Loucy (cell line): ENCODE measurements at regions not wholly inside any gene's neighbourhood (a gene's known extent, or its start where the extent isn't known, plus 50 kb on each side); places are given as distances from the start of the nearest gene placed in this dataset.

Source experiments
- H2AFZ ChIP-seq: fragments of 200-600 bp; sonication (generic); 2 replicates; pipeline ENCODE4 v1.6.0; 2016; ENCODE audit warnings: antibody characterized with exemption, mild to moderate bottlenecking, low read length, moderate library complexity
- H3F3A ChIP-seq: fragments of 200-600 bp; 2 replicates; pipeline ENCODE4 v1.6.0; 2016; ENCODE audit warnings: antibody characterized with exemption, low read depth, mild to moderate bottlenecking
- H3K27me3 ChIP-seq: fragments of 200-600 bp; sonication (generic); 2 replicates; pipeline ENCODE4 v1.6.1; 2014; ENCODE audit warnings: low read length, mild to moderate bottlenecking; ENCODE audit not compliant: insufficient read depth, poor library complexity, severe bottlenecking
- H3K36me3 ChIP-seq: fragments of 200-600 bp; sonication (generic); 2 replicates; pipeline ENCODE4 v1.6.1; 2016; ENCODE audit warnings: low read length; ENCODE audit not compliant: insufficient read depth
- H3K4me1 ChIP-seq: fragments of 200-600 bp; sonication (generic); 2 replicates; pipeline ENCODE4 v1.5.1; 2014; ENCODE audit warnings: low read length, mild to moderate bottlenecking; ENCODE audit not compliant: insufficient read depth, poor library complexity, severe bottlenecking
- H3K4me2 ChIP-seq: fragments of 200-600 bp; sonication (generic); 2 replicates; pipeline ENCODE4 v1.6.0; 2014; ENCODE audit warnings: antibody characterized with exemption, low read length, low read depth, mild to moderate bottlenecking; ENCODE audit not compliant: poor library complexity, severe bottlenecking
- H3K4me3 ChIP-seq: fragments of 200-600 bp; sonication (generic); 2 replicates; pipeline ENCODE4 v1.5.1; 2014; ENCODE audit warnings: low read length, mild to moderate bottlenecking, mixed read lengths; ENCODE audit not compliant: poor library complexity, severe bottlenecking
- H3K79me2 ChIP-seq: fragments of 200-600 bp; sonication (generic); 2 replicates; pipeline ENCODE4 v1.6.1; 2014; ENCODE audit warnings: low read length; ENCODE audit not compliant: insufficient read depth
- H3K9ac ChIP-seq: fragments of 200-600 bp; sonication (generic); 2 replicates; pipeline ENCODE4 v1.6.0; 2014; ENCODE audit warnings: mild to moderate bottlenecking, low read depth, low read length, moderate library complexity; ENCODE audit not compliant: poor library complexity, severe bottlenecking
- H3K9me2 ChIP-seq: fragments of 200-600 bp; sonication (generic); replicated peaks from 2 replicates; pipeline ENCODE4 v1.6.1; 2016; ENCODE audit warnings: low read depth, low read length, mixed read lengths
- H3K9me3 ChIP-seq: fragments of 200-600 bp; sonication (generic); 2 replicates; pipeline ENCODE4 v1.6.1; 2014; ENCODE audit warnings: mild to moderate bottlenecking, antibody characterized with exemption, low read length, low read depth; ENCODE audit not compliant: insufficient read depth
- H4K20me1 ChIP-seq: fragments of 200-600 bp; sonication (generic); 2 replicates; pipeline ENCODE4 v1.6.0; 2014; ENCODE audit warnings: antibody characterized with exemption, low read length, mild to moderate bottlenecking; ENCODE audit not compliant: insufficient read depth, poor library complexity, severe bottlenecking
- EZH2phosphoT487 ChIP-seq: fragments of 200-600 bp; IDR thresholded peaks from 2 replicates; pipeline ENCODE4 v1.6.1; 2018; ENCODE audit warnings: antibody characterized with exemption, mild to moderate bottlenecking, moderate library complexity, borderline replicate concordance
- TF ChIP-seq, protein P1 (sequence below): fragments of 200-600 bp; sonication (generic); conservative IDR thresholded peaks from 2 replicates; pipeline ENCODE4 v1.5.1; 2014; ENCODE audit warnings: mild to moderate bottlenecking, antibody characterized with exemption, low read length

DNA sequence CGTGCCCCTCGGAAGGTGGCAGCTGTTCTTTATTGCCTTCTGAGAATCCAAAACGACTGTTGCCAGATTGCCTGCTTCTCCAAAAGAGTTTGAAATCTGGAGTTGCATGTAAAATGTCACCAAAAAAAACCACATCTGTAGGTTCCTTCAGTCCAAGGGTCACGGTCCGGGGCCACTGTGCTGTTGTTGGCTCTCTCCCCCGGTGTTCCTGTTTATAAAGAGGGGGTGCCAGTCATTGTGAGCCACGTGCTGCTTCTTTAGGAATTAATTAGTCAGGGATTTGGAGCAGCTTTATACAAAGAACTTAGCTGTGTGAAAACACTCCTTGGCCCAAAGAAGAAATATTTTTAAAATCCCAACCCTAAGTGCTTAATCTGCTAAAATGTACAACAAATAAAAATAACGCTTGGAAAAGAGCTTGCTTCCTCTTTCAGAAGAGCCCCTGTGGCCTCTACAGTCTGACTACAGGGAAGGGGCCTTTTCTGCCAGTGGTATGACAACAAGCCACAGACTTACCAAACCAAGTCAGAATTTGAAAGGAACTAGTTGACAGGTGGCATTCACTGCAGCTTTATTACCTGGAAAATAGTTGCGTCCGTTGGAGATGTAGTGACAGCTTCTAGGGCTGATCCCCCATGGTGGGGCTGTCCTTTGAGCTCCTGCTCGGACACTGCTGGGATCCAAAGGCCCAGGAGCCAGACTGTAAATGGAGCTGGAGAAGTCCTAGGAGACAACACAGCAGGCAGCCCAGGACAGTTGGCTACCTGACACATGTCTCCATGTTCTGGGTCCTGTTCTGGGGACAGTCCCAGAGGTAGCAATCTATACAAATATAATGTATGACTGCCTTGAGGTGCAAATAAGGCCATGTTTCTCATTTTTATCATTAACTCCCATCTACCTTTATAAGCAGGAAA is 84.5 kb upstream of the SLC1A4 start:
- no peaks in the 10 kb centered on the region for H3K9me3 ChIP-seq
- H3K9me2 ChIP-seq = no peaks in the 10 kb centered on the region
- H3K9ac ChIP-seq = no peak overlapping the region
- no peaks in the 10 kb centered on the region for H4K20me1 ChIP-seq
- H3K4me3 ChIP-seq = no peak overlapping the region
- H3K36me3 ChIP-seq = no peaks in the 10 kb centered on the region
- no peaks in the 10 kb centered on the region for H3K27me3 ChIP-seq
- H3K4me1 ChIP-seq = no peaks in the 10 kb centered on the region
- no peak overlapping the region for H3K4me2 ChIP-seq
- no peaks in the 10 kb centered on the region for H3K79me2 ChIP-seq
- TF ChIP-seq EZH2phosphoT487 = no peak
- H2AFZ ChIP-seq = no peak overlapping the region
- H3F3A ChIP-seq = no peaks in the 10 kb centered on the region

DNA sequence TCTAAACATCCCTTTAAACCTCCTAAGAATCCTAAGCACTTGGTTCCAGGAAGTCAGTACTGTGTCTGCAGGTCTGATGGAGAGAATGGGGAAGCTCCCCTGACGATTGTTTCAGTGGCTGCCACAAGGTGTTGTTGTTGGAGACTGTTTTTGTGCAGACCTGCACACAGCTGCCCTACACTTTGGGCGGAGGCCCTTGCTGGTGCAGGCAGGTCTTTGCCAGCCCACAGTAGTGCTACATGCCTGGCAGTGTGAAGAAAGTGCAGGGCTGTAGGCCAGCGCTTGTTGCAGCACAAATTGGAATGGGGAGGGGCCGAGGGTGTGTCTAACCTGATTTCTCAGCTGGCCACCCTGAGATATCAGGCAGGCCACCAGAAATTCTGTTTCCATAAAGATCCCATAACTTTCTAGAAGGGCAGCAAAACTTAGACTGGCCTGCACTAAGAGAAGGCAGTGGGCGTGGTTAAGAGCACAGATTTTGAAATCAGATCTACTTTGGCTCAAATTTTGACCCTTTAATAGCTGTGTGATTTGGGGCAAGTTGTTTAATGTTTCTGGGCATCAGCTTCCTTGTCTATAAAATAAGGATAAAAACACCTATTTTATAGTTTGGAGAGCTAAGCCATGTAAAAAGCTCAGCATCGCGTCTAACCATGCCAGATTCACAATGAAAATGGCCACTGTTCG is 83.7 kb upstream of the SLC1A4 start:
- H3K9me2 ChIP-seq = no peaks in the 10 kb centered on the region

DNA sequence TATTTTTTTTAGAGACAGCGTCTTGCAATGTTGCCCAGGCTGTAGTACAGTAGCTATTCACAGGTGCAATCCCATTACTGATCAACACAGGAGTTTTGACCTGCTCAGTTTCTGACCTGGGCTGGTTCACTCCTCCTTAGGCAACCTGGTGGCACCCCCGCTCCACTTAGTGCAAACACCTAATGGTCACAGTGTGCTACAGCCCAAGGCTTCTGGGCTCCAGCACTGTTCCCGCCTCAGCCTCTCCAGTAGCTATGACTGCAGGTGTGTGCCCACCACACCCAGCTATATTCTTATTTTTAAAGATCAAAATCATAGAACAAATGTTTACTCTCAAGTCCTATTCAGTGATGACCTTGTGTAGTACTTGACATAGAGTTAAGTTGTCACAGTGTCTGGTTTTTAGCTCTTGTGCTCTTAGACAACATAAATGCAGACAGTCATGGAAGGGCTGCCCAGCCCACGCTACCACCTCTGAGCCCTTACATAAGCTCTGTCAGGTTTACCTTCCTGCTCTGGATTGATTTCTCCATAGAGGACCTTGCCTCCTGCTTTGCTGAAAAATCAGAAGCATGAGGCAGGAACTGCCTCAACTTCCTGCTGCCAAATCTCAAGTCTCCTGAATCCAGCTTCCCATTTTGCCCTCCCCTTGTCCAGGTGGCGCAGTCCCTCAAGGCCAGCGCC is 82.2 kb upstream of the SLC1A4 start:
- TF ChIP-seq, protein P1, sequence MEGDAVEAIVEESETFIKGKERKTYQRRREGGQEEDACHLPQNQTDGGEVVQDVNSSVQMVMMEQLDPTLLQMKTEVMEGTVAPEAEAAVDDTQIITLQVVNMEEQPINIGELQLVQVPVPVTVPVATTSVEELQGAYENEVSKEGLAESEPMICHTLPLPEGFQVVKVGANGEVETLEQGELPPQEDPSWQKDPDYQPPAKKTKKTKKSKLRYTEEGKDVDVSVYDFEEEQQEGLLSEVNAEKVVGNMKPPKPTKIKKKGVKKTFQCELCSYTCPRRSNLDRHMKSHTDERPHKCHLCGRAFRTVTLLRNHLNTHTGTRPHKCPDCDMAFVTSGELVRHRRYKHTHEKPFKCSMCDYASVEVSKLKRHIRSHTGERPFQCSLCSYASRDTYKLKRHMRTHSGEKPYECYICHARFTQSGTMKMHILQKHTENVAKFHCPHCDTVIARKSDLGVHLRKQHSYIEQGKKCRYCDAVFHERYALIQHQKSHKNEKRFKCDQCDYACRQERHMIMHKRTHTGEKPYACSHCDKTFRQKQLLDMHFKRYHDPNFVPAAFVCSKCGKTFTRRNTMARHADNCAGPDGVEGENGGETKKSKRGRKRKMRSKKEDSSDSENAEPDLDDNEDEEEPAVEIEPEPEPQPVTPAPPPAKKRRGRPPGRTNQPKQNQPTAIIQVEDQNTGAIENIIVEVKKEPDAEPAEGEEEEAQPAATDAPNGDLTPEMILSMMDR = no peak
- TF ChIP-seq EZH2phosphoT487 = no peak
- Histone ChIP-seq H3K79me2 (no peaks in the 10 kb centered on the region), H3K9me3 (no peaks in the 10 kb centered on the region), H4K20me1 (no peaks in the 10 kb centered on the region), H3K9ac (no peak overlapping the region), H3K4me1 (no peaks in the 10 kb centered on the region), H3F3A (no peaks in the 10 kb centered on the region), H3K9me2 (no peaks in the 10 kb centered on the region), H3K27me3 (no peaks in the 10 kb centered on the region), H3K4me2 (no peak overlapping the region), H3K36me3 (no peaks in the 10 kb centered on the region), H3K4me3 (no peak overlapping the region), H2AFZ (no peak overlapping the region)

More for the DNA sequence above, 83.7 kb upstream of the SLC1A4 start:
- no peak overlapping the region for H3K4me3 ChIP-seq
- no peak overlapping the region for H2AFZ ChIP-seq
- H3K9ac ChIP-seq = no peak overlapping the region
- H3K79me2 ChIP-seq = no peaks in the 10 kb centered on the region
- H3K4me1 ChIP-seq = no peaks in the 10 kb centered on the region
- H3K36me3 ChIP-seq = no peaks in the 10 kb centered on the region
- no peak overlapping the region for H3K4me2 ChIP-seq
- no peaks in the 10 kb centered on the region for H4K20me1 ChIP-seq
- H3F3A ChIP-seq = no peaks in the 10 kb centered on the region
- no peaks in the 10 kb centered on the region for H3K9me3 ChIP-seq
- TF ChIP-seq, protein P1 = no peak
- TF ChIP-seq EZH2phosphoT487 = no peak
- H3K27me3 ChIP-seq = no peaks in the 10 kb centered on the region
